HCT116 (cell line): ENCODE measurements at regions not wholly inside any gene's neighbourhood (a gene's known extent, or its start where the extent isn't known, plus 50 kb on each side); places are given as distances from the start of the nearest gene placed in this dataset.

ENCODE experiments used
- ATAC-seq: fragments of 200-7000 bp; cut with Tn5 transposase; 2 replicates; pipeline ENCODE4 v1.9.1; 2020; ENCODE audit warnings: mild to moderate bottlenecking, moderate library complexity
- BruUV-seq: library from RNA; stranded (reverse); fragments of 400-500 nt; replicated peaks from 2 replicates; lab custom pipeline; 2021; lab: Mats Ljungman, UMichigan
- CTCF ChIA-PET: fragments of 300-600 bp; sonication (Branson Sonifier 250); formaldehyde crosslinking; loops from one replicate; lab custom pipeline; 2021; ENCODE audit warnings: antibody characterized with exemption; lab: Charles Lee
- POLR2A ChIA-PET: fragments of 300-600, 350-600 bp; sonication (Branson Sonifier 250); formaldehyde crosslinking; loops from one replicate; lab custom pipeline; 2021; ENCODE audit warnings: antibody characterized with exemption; lab: Charles Lee
- RAD21 ChIA-PET, 2 experiments: fragments of 300-600 bp; sonication (Branson Sonifier 250); formaldehyde crosslinking; loops; one replicate each; lab custom pipeline; 2023; ENCODE audit warnings: low total read pairs in 2 of 2; ENCODE audit not compliant: uncharacterized antibody in 2 of 2, unreplicated experiment in 2 of 2, low non-redundant PET in 1 of 2; lab: Charles Lee
- DNase-seq: peaks from one replicate; pipeline ENCODE4 v3.0.0-alpha.2; 2010; ENCODE audit warnings: low read depth, low spot score
- H2AFZ ChIP-seq: fragments of 200-600 bp; shearing (Covaris generic), sonication (generic); 2 replicates; pipeline ENCODE4 v1.6.1; 2017; ENCODE audit warnings: low read depth, mixed run types, mixed read lengths, antibody characterized with exemption, low read length; ENCODE audit not compliant: poor library complexity, severe bottlenecking
- H3K27ac ChIP-seq: 2 replicates; pipeline ENCODE4 v1.5.1; 2012; ENCODE audit warnings: low read depth, low read length
- H3K27me3 ChIP-seq: fragments of 200-600 bp; sonication (generic); 2 replicates; pipeline ENCODE4 v1.6.1; 2016; ENCODE audit warnings: mixed run types, low read length, mixed read lengths; ENCODE audit not compliant: insufficient read depth
- H3K36me3 ChIP-seq, 2 experiments: fragments of 200-500 bp in 1 of 2; fragments of 200-600 bp in 1 of 2; sonication (Bioruptor generic) in 1 of 2; sonication (generic) in 1 of 2; 2 replicates each; pipeline versions ENCODE4 v1.5.1 to v1.6.1; 2014 to 2016; ENCODE audit warnings: low read length in 2 of 2, inconsistent platforms in 1 of 2, mixed read lengths in 1 of 2, mixed run types in 1 of 2; ENCODE audit not compliant: insufficient read depth in 2 of 2, control insufficient read depth in 1 of 2
- H3K4me1 ChIP-seq, 2 experiments: fragments of 200-600 bp in 1 of 2; sonication (generic) in 1 of 2; 2 replicates each; pipeline versions ENCODE4 v1.5.1 to v1.6.1; 2012 to 2017; ENCODE audit warnings: low read length in 2 of 2, inconsistent platforms in 1 of 2, mild to moderate bottlenecking in 1 of 2, mixed read lengths in 1 of 2, mixed run types in 1 of 2, moderate library complexity in 1 of 2; ENCODE audit not compliant: insufficient read depth in 2 of 2, control insufficient read depth in 1 of 2
- H3K4me2 ChIP-seq: fragments of 200-600 bp; sonication (generic); 2 replicates; pipeline ENCODE4 v1.6.1; 2017; ENCODE audit warnings: mixed run types, low read length, mixed read lengths
- H3K4me3 ChIP-seq, 2 experiments: fragments of 200-600 bp in 1 of 2; sonication (generic) in 1 of 2; replicated peaks in 1 of 2; 2 replicates each; pipeline ENCODE4 v1.5.1; 2011 to 2016; ENCODE audit warnings: low read length in 2 of 2, control low read depth in 1 of 2, low read depth in 1 of 2, mild to moderate bottlenecking in 1 of 2, mixed read lengths in 1 of 2, mixed run types in 1 of 2
- H3K79me2 ChIP-seq: fragments of 200-600 bp; sonication (generic); 2 replicates; pipeline ENCODE4 v1.6.1; 2017; ENCODE audit warnings: mild to moderate bottlenecking, mixed run types, low read length, moderate library complexity, mixed read lengths; ENCODE audit not compliant: insufficient read depth
- H3K9ac ChIP-seq: fragments of 200-600 bp; sonication (generic); 2 replicates; pipeline ENCODE4 v1.6.1; 2016; ENCODE audit warnings: low read length, mixed read lengths
- H3K9me2 ChIP-seq: fragments of 200-600 bp; sonication (generic), shearing (Covaris generic); 2 replicates; pipeline ENCODE4 v1.6.1; 2017; ENCODE audit warnings: mixed run types, mild to moderate bottlenecking, moderate library complexity; ENCODE audit not compliant: insufficient read depth
- H3K9me3 ChIP-seq, 2 experiments: fragments of 200-500 bp in 1 of 2; fragments of 200-600 bp in 1 of 2; sonication (Bioruptor generic) in 1 of 2; sonication (generic) in 1 of 2; 2 replicates each; pipeline ENCODE4 v1.6.1; 2014 to 2017; ENCODE audit warnings: low read length in 2 of 2, mixed read lengths in 2 of 2, inconsistent platforms in 1 of 2, low read depth in 1 of 2, mild to moderate bottlenecking in 1 of 2, mixed run types in 1 of 2, moderate library complexity in 1 of 2; ENCODE audit not compliant: control insufficient read depth in 1 of 2, insufficient read depth in 1 of 2
- H4K20me1 ChIP-seq: fragments of 200-600 bp; sonication (generic), shearing (Covaris generic); 2 replicates; pipeline ENCODE4 v1.6.1; 2017; ENCODE audit warnings: mixed run types, mild to moderate bottlenecking, moderate library complexity; ENCODE audit not compliant: insufficient read depth
- ATF3 ChIP-seq: IDR thresholded peaks from 2 replicates; pipeline ENCODE4 v1.6.1; 2012
- CBX3 ChIP-seq: IDR thresholded peaks from 2 replicates; pipeline ENCODE4 v1.6.1; 2012; ENCODE audit warnings: low read depth
- CEBPB ChIP-seq: IDR thresholded peaks from 2 replicates; pipeline ENCODE4 v1.6.1; 2012; ENCODE audit warnings: low read depth
- EGR1 ChIP-seq: IDR thresholded peaks from 2 replicates; pipeline ENCODE4 v1.6.1; 2012; ENCODE audit warnings: low read depth
- ELF1 ChIP-seq: IDR thresholded peaks from 2 replicates; pipeline ENCODE4 v1.6.1; 2012; ENCODE audit warnings: low read depth, borderline replicate concordance
- EZH2phosphoT487 ChIP-seq: fragments of 200-600 bp; IDR thresholded peaks from 2 replicates; pipeline ENCODE4 v1.6.1; 2018; ENCODE audit warnings: antibody characterized with exemption, borderline replicate concordance
- FOSL1 ChIP-seq: IDR thresholded peaks from 2 replicates; pipeline ENCODE4 v1.6.1; 2012; ENCODE audit warnings: low read depth
- JUND ChIP-seq: IDR thresholded peaks from 2 replicates; pipeline ENCODE4 v1.6.1; 2012
- MAX ChIP-seq: IDR thresholded peaks from 2 replicates; pipeline ENCODE4 v1.6.1; 2012
- POLR2A ChIP-seq: IDR thresholded peaks from 2 replicates; pipeline ENCODE4 v1.7.0; 2011; ENCODE audit warnings: borderline replicate concordance; ENCODE audit not compliant: insufficient read depth, insufficient read length; ENCODE audit errors: extremely low read depth
- POLR2AphosphoS5 ChIP-seq: IDR thresholded peaks from 2 replicates; pipeline ENCODE4 v1.6.1; 2011; ENCODE audit warnings: mild to moderate bottlenecking, low read depth, low read length, moderate library complexity
- RAD21 ChIP-seq: IDR thresholded peaks from 2 replicates; pipeline ENCODE4 v1.6.1; 2012; ENCODE audit warnings: low read depth, mild to moderate bottlenecking
- SIN3A ChIP-seq: IDR thresholded peaks from 2 replicates; pipeline ENCODE4 v1.6.1; 2012; ENCODE audit warnings: low read depth
- SRF ChIP-seq: IDR thresholded peaks from 2 replicates; pipeline ENCODE4 v1.6.1; 2012; ENCODE audit warnings: low read depth
- YY1 ChIP-seq: IDR thresholded peaks from 2 replicates; pipeline ENCODE4 v1.6.1; 2011; ENCODE audit warnings: low read length, low read depth, moderate library complexity, mild to moderate bottlenecking; ENCODE audit not compliant: insufficient replicate concordance; ENCODE audit errors: extremely low read depth
- ZFX ChIP-seq: fragments of 450-650 bp; IDR thresholded peaks from 2 replicates; pipeline ENCODE4 v1.6.1; 2017
- ZNF274 ChIP-seq: fragments of 200-500 bp; sonication (Bioruptor generic); IDR thresholded peaks from 2 replicates; pipeline ENCODE4 v1.6.1; 2014; ENCODE audit warnings: mild to moderate bottlenecking, low read depth, low read length, inconsistent platforms
- intact Hi-C: fragments of 100-400 bp; cut with micrococcal nuclease; formaldehyde crosslinking; loops from 2 replicates; pipeline ENCODE4 v1.10.0; 2022
- TF ChIP-seq, protein P1 (sequence below): IDR thresholded peaks from 2 replicates; pipeline ENCODE4 v1.6.1; 2012; ENCODE audit warnings: low read depth

- H3K4me2 ChIP-seq = no peak overlapping the region
- H3K79me2 ChIP-seq = no peaks in the 10 kb centered on the region
- ChIA-PET CTCF (no interaction called here), RAD21 (no interaction called here), POLR2A (no interaction called here)
- peaks cover 21% of the 10 kb centered on the region; the same call in 1 of the 2 replicates for H3K27me3 ChIP-seq
- H3K36me3 ChIP-seq = no peaks in the 10 kb centered on the region
- no peaks in the 10 kb centered on the region for H3K9me3 ChIP-seq
- no peak overlapping the region for H3K9ac ChIP-seq
- DNase-seq (no peak), ATAC-seq (no peak)
- H2AFZ ChIP-seq = no peak overlapping the region
- no peaks in the 10 kb centered on the region for H4K20me1 ChIP-seq
- intact Hi-C loops = no loop called here
- no TSS peak for BruUV-seq
- TF ChIP-seq MAX (no peak), CEBPB (no peak), JUND (no peak), EZH2phosphoT487 (no peak), ATF3 (no peak), EGR1 (no peak)
- no peaks in the 10 kb centered on the region for H3K4me1 ChIP-seq
- no peak overlapping the region for H3K27ac ChIP-seq
- no peaks in the 10 kb centered on the region for H3K9me2 ChIP-seq
- no peak overlapping the region for H3K4me3 ChIP-seq
Measured at GRCh38 chr5:60404171-60404570, 295.8 kb downstream of the DEPDC1B start.

DNA sequence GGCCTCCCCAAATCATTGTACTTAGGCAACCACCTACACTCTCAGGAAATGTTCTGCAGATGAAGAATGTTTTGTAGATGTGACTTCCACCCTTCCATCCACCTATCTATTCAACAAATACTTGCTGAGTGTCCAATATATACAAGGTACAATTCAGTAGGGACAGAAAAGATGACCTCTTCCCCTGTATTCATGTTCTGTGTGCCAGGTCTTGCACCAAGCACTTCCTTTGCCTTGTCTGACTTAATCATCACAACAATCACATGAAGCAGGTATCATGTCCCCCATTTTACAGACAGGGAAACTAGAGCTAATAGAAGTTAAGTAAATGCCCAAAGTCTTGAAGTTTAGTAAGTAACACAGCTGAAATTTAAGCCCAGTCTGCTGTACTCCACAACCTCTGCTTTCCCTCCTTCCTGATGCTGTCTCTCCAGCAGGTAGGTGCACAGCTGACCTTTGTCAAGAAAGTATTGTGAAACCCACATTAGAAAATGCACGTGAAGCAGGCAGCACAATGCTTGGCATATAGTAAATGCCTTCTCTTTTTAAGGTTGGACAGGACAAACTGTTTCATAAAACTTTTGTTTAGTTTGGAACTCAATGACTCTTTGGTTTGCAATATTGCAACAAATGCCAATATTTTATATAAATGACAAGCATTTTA lies 296.5 kb downstream of the DEPDC1B start:
- Histone ChIP-seq H3K36me3 (no peaks in the 10 kb centered on the region), H4K20me1 (no peaks in the 10 kb centered on the region), H3K4me2 (no peak overlapping the region), H2AFZ (no peak overlapping the region), H3K9ac (no peak overlapping the region), H3K27ac (no peak overlapping the region), H3K27me3 (peaks cover 21% of the 10 kb centered on the region; the same call in 1 of the 2 replicates), H3K9me3 (no peaks in the 10 kb centered on the region), H3K79me2 (no peaks in the 10 kb centered on the region), H3K4me1 (no peaks in the 10 kb centered on the region), H3K9me2 (no peaks in the 10 kb centered on the region), H3K4me3 (no peak overlapping the region)
- ChIA-PET CTCF (no interaction called here), RAD21 (no interaction called here), POLR2A (no interaction called here)
- BruUV-seq = no TSS peak
- ATAC-seq (no peak), DNase-seq (no peak)
- intact Hi-C loops = no loop called here
- TF ChIP-seq EGR1 (no peak), CEBPB (no peak), ZNF274 (no peak), MAX (no peak), SRF (no peak), SIN3A (no peak), JUND (no peak), RAD21 (no peak), ELF1 (no peak), YY1 (no peak), ZFX (no peak), EZH2phosphoT487 (no peak), POLR2AphosphoS5 (no peak), CBX3 (no peak), FOSL1 (no peak), POLR2A (no peak)
- TF ChIP-seq, protein P1, sequence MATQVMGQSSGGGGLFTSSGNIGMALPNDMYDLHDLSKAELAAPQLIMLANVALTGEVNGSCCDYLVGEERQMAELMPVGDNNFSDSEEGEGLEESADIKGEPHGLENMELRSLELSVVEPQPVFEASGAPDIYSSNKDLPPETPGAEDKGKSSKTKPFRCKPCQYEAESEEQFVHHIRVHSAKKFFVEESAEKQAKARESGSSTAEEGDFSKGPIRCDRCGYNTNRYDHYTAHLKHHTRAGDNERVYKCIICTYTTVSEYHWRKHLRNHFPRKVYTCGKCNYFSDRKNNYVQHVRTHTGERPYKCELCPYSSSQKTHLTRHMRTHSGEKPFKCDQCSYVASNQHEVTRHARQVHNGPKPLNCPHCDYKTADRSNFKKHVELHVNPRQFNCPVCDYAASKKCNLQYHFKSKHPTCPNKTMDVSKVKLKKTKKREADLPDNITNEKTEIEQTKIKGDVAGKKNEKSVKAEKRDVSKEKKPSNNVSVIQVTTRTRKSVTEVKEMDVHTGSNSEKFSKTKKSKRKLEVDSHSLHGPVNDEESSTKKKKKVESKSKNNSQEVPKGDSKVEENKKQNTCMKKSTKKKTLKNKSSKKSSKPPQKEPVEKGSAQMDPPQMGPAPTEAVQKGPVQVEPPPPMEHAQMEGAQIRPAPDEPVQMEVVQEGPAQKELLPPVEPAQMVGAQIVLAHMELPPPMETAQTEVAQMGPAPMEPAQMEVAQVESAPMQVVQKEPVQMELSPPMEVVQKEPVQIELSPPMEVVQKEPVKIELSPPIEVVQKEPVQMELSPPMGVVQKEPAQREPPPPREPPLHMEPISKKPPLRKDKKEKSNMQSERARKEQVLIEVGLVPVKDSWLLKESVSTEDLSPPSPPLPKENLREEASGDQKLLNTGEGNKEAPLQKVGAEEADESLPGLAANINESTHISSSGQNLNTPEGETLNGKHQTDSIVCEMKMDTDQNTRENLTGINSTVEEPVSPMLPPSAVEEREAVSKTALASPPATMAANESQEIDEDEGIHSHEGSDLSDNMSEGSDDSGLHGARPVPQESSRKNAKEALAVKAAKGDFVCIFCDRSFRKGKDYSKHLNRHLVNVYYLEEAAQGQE = no peak
